PC-3 (cell line): ENCODE measurements at regions not wholly inside any gene's neighbourhood (a gene's known extent, or its start where the extent isn't known, plus 50 kb on each side); places are given as distances from the start of the nearest gene placed in this dataset.

Source experiments
- CTCF ChIP-seq: fragments of 300-600 bp; sonication (generic); conservative IDR thresholded peaks from 2 replicates; pipeline ENCODE4 v1.5.1; 2017; ENCODE audit warnings: antibody characterized with exemption, low read depth, mild to moderate bottlenecking, low read length
- EZH2 ChIP-seq: fragments of 300-600 bp; sonication (generic); IDR thresholded peaks from one replicate; pipeline ENCODE4 v1.6.1; 2017; ENCODE audit warnings: antibody characterized with exemption, mild to moderate bottlenecking, low read length; ENCODE audit not compliant: unreplicated experiment

GRCh38 chr4:144304025-144304424 is 163.5 kb upstream of the GYPA start:
- TF ChIP-seq CTCF (no peak), EZH2 (no peak)
